ENCODE measurements at regions not wholly inside any gene's neighbourhood (a gene's known extent, or its start where the extent isn't known, plus 50 kb on each side); places are given as distances from the start of the nearest gene placed in this dataset.

GRCh38 chr22:49009359-49010063 lies 818.2 kb downstream of the BRD1 start:
- TF ChIP-seq ISL1 (CRISPR knock-in tag; IDR thresholded peaks at IDR 0.05): no peak
- TF ChIP-seq PATZ1 (CRISPR knock-in tag; IDR thresholded peaks at IDR 0.05; ENCODE audit: borderline replicate concordance): no peak
- TF ChIP-seq GLIS3 (CRISPR knock-in tag; IDR thresholded peaks at IDR 0.05): no peak
- no peak for TF ChIP-seq ZNF70 (CRISPR knock-in tag; IDR thresholded peaks at IDR 0.05)
- no peak for TF ChIP-seq CSDC2 (CRISPR knock-in tag; IDR thresholded peaks at IDR 0.05)
- no peak for TF ChIP-seq RARB (CRISPR knock-in tag; IDR thresholded peaks at IDR 0.05)
- no peak for TF ChIP-seq CREB5 (CRISPR knock-in tag; IDR thresholded peaks at IDR 0.05; ENCODE audit: low read depth)
- TF ChIP-seq ZFP3 (CRISPR knock-in tag; IDR thresholded peaks at IDR 0.05): no peak
- no peak for TF ChIP-seq PPARA (CRISPR knock-in tag; IDR thresholded peaks at IDR 0.05; ENCODE audit: borderline replicate concordance)
- TF ChIP-seq TSHZ2 (CRISPR knock-in tag; IDR thresholded peaks at IDR 0.05): no peak

Measured in SK-N-SH treated with all-trans-retinoic acid at 6 μM for 48 hours (cell line).